ENCODE measurements at regions not wholly inside any gene's neighbourhood (a gene's known extent, or its start where the extent isn't known, plus 50 kb on each side); places are given as distances from the start of the nearest gene placed in this dataset.

GRCh38 chr7:42461537-42461936, 224.5 kb upstream of the GLI3 start:
- Histone ChIP-seq H2AK5ac (ENCODE audit: low read depth, low read length) (no peak overlapping the region), H2BK20ac (ENCODE audit: low read length) (no peak overlapping the region), H2BK120ac (replicated peaks; ENCODE audit: low read depth, low read length) (no peak overlapping the region), H3K27ac (ENCODE audit: low read depth, low read length) (no peak overlapping the region), H3K79me2 (ENCODE audit: control insufficient read depth in 1 of 2, insufficient read depth in 2 of 2, low read length in 2 of 2) (no peaks in the 10 kb centered on the region), H3K9me3 (ENCODE audit: insufficient read depth in 2 of 2, low read depth in 1 of 2, low read length in 1 of 2) (no peaks in the 10 kb centered on the region), H3K4me3 (ENCODE audit: extremely low read depth in 1 of 4, insufficient read depth in 2 of 4, low read depth in 3 of 4, low read length in 4 of 4) (no peak overlapping the region), H2AFZ (ENCODE audit: low read length) (no peak overlapping the region), H4K5ac (ENCODE audit: insufficient read length, low read depth, low read length) (no peak overlapping the region), H2BK15ac (ENCODE audit: low read length) (no peak overlapping the region), H4K91ac (replicated peaks; ENCODE audit: insufficient read length, low read length) (no peak overlapping the region), H3K23me2 (ENCODE audit: low read depth, low read length) (no peaks in the 10 kb centered on the region), H3K27me3 (replicated peaks in 1 of 4; ENCODE audit: control insufficient read depth in 3 of 4, extremely low read depth in 1 of 4, insufficient read depth in 3 of 4, low read length in 3 of 4) (no peaks in the 10 kb centered on the region), H3K9ac (replicated peaks in 1 of 4; ENCODE audit: extremely low read depth in 1 of 4, low read depth in 3 of 4, low read length in 3 of 4) (no peak overlapping the region), H2BK12ac (ENCODE audit: low read depth, low read length) (no peak overlapping the region), H3K4me1 (replicated peaks in 1 of 4; ENCODE audit: control insufficient read depth in 3 of 4, insufficient read depth in 4 of 4, low read length in 3 of 4) (no peaks in the 10 kb centered on the region), H3K36me3 (ENCODE audit: control insufficient read depth in 2 of 4, insufficient read depth in 4 of 4, low read length in 3 of 4) (no peaks in the 10 kb centered on the region), H3K23ac (ENCODE audit: insufficient read length) (no peak overlapping the region), H3K56ac (replicated peaks; ENCODE audit: insufficient read length, low read depth, low read length) (no peak overlapping the region), H2BK5ac (ENCODE audit: low read depth, low read length) (no peak overlapping the region), H4K8ac (ENCODE audit: extremely low read depth, insufficient read depth, low read length) (peak overlapping the region; percentile 38; the same call in 1 of the 2 replicates), H3K4ac (replicated peaks; ENCODE audit: insufficient read length, low read depth, low read length) (no peak overlapping the region), H3K18ac (ENCODE audit: extremely low read depth, low read length) (no peak overlapping the region), H4K20me1 (replicated peaks in 1 of 2; ENCODE audit: control insufficient read depth in 1 of 2, insufficient read depth in 2 of 2, low read length in 2 of 2) (no peaks in the 10 kb centered on the region), H3K79me1 (ENCODE audit: low read depth, low read length) (no peaks in the 10 kb centered on the region), H3K4me2 (ENCODE audit: insufficient read depth in 1 of 2, low read depth in 2 of 2, low read length in 2 of 2) (no peak overlapping the region), H3K14ac (ENCODE audit: insufficient read length) (no peak overlapping the region)
- WGBS, 2 experiments (ENCODE audit: extremely low coverage in 1 of 2, insufficient coverage in 1 of 2, insufficient read length in 1 of 2, insufficient replicate concordance in 2 of 2, low coverage in 1 of 2, low lambda C conversion rate in 2 of 2, missing lambda C conversion rate in 1 of 2) = 100% methylated on average over 1 of the region's 1 CpG; no CpG with 5 or more reads in 1 of the 2 experiments
- TF ChIP-seq NANOG (IDR thresholded peaks at IDR 0.05; ENCODE audit: insufficient read depth, low read depth, low read length, poor library complexity, severe bottlenecking) (no peak), FOSL1 (IDR thresholded peaks at IDR 0.05; ENCODE audit: insufficient read depth, low read depth, low read length) (no peak), MAFK (IDR thresholded peaks at IDR 0.05; ENCODE audit: low read depth, low read length) (no peak), EZH2 (IDR thresholded peaks at IDR 0.05; ENCODE audit: low read depth, low read length, severe bottlenecking) (no peak), BACH1 (IDR thresholded peaks at IDR 0.05; ENCODE audit: low read length) (no peak), SP1 (IDR thresholded peaks at IDR 0.05; ENCODE audit: low read depth, low read length) (no peak)
- FAIRE-seq = no peak
- CTCF ChIA-PET (ENCODE audit: partially characterized antibody) = interaction anchor here (0.7 kb wide), 1 partner anchor 519 kb away, joined by 4 read pairs; no protein-coding TSS in a partner anchor
- POLR2A ChIA-PET (ENCODE audit: partially characterized antibody) = no interaction called here
- no peak for DNase-seq (ENCODE audit: low read depth in 1 of 2, low spot score in 2 of 2)

All from H1 (cell line).